ENCODE measurements at regions not wholly inside any gene's neighbourhood (a gene's known extent, or its start where the extent isn't known, plus 50 kb on each side); places are given as distances from the start of the nearest gene placed in this dataset.

DNA sequence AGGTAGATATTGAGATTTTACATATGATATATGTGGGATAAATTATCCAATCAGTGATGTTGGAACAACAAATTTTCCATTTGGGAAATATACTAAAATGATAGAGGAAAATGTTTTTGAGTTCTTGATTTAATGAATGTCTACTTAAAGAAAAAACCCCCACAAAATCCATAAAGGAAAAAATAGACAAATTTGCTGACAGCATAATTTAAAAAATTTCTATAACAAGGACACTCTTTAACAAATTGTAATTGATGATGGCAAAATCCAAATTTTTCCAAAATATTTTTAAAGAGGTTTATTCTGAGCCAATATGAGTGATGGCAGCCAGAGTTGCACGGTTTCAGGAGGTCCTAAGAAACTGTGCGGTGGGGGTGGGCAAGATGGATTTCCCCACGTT is 51.9 kb upstream of the RHOU start:
- intact Hi-C loops (cut with micrococcal nuclease; ENCODE audit: unreplicated experiment) = no loop called here
- H3K4me1 Mint-ChIP-seq (ENCODE audit: low read depth, unreplicated experiment) = no peaks in the 10 kb centered on the region
- H3K27ac Mint-ChIP-seq (ENCODE audit: unreplicated experiment) = no peak overlapping the region
- H3K4me3 Mint-ChIP-seq (ENCODE audit: low read depth, unreplicated experiment) = no peak overlapping the region
- TF ChIP-seq, protein P1, sequence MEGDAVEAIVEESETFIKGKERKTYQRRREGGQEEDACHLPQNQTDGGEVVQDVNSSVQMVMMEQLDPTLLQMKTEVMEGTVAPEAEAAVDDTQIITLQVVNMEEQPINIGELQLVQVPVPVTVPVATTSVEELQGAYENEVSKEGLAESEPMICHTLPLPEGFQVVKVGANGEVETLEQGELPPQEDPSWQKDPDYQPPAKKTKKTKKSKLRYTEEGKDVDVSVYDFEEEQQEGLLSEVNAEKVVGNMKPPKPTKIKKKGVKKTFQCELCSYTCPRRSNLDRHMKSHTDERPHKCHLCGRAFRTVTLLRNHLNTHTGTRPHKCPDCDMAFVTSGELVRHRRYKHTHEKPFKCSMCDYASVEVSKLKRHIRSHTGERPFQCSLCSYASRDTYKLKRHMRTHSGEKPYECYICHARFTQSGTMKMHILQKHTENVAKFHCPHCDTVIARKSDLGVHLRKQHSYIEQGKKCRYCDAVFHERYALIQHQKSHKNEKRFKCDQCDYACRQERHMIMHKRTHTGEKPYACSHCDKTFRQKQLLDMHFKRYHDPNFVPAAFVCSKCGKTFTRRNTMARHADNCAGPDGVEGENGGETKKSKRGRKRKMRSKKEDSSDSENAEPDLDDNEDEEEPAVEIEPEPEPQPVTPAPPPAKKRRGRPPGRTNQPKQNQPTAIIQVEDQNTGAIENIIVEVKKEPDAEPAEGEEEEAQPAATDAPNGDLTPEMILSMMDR (IDR thresholded peaks at IDR 0.05; ENCODE audit: unreplicated experiment) = no peak
- CTCF ChIA-PET = interaction anchor here (0.7 kb wide), 1 partner anchor 846 kb away, joined by 3 read pairs; no protein-coding TSS in a partner anchor
- peaks cover 31% of the 10 kb centered on the region for H3K27me3 Mint-ChIP-seq (ENCODE audit: unreplicated experiment)
- H3K9me3 Mint-ChIP-seq (ENCODE audit: low read depth, unreplicated experiment) = no peaks in the 10 kb centered on the region
- no peaks in the 10 kb centered on the region for H3K36me3 Mint-ChIP-seq (ENCODE audit: insufficient read depth, unreplicated experiment)
- BruUV-seq (replicated peaks) = no TSS peak
- DNase-seq = no peak

DNA sequence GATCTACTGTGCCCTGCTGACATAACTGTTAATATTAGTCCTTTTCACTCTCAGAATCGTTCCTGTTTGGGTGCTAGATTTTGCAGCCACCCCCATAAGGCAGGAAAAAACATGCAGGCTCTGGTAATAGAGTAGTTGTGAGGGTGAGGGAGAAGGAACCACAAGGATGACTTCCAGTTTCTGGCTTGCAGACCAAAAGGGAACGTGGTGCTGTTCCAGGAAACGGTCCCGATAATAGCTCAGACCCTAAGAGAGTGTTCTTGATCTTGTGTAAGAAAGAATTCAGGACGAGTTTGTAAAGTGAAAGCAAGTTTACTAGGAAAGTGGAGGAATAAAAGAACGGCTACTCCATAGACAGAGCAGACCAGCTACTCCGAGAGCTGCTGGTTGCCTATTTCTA is 50.7 kb upstream of the RHOU start:
- no TSS peak for BruUV-seq (replicated peaks)
- H3K4me1 Mint-ChIP-seq (ENCODE audit: low read depth, unreplicated experiment) = no peaks in the 10 kb centered on the region
- H3K9me3 Mint-ChIP-seq (ENCODE audit: low read depth, unreplicated experiment) = no peaks in the 10 kb centered on the region
- H3K4me3 Mint-ChIP-seq (ENCODE audit: low read depth, unreplicated experiment) = no peak overlapping the region
- no peak overlapping the region for H3K27ac Mint-ChIP-seq (ENCODE audit: unreplicated experiment)
- CTCF ChIA-PET = no interaction called here
- DNase-seq = no peak
- intact Hi-C loops (cut with micrococcal nuclease; ENCODE audit: unreplicated experiment) = no loop called here
- H3K36me3 Mint-ChIP-seq (ENCODE audit: insufficient read depth, unreplicated experiment) = no peaks in the 10 kb centered on the region
- peaks cover 43% of the 10 kb centered on the region for H3K27me3 Mint-ChIP-seq (ENCODE audit: unreplicated experiment)
- TF ChIP-seq, protein P1 (IDR thresholded peaks at IDR 0.05; ENCODE audit: unreplicated experiment) = no peak

DNA sequence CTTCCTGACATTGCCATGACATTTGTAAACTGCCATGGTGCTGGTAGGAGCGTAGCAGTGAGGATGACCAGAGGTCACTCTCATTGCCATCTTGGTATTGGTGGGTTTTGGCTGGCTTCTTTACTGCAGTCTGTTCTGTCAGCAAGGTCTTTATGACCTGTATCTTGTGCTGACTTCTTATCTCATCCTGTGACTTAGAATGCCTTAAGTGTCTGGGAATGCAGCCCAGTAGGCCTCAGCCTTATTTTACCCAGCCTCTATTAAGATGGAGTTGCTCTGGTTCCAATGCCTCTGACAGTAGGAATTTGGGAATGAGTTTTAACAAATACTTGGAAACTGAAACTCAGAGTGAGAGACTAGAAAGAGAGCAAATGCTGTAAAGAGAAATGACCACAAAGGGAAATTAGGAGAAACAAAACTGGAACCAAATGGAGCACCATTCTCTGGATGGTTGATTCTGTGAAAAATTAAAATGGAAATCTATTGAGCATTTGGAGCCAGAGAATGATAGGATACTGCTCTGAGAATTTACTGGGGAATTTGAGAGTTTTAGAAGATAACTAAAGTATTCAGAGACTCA is 50.1 kb upstream of the RHOU start:
- Mint-ChIP-seq H3K27ac (ENCODE audit: unreplicated experiment) (no peak overlapping the region), H3K4me3 (ENCODE audit: low read depth, unreplicated experiment) (no peak overlapping the region), H3K9me3 (ENCODE audit: low read depth, unreplicated experiment) (no peaks in the 10 kb centered on the region), H3K27me3 (ENCODE audit: unreplicated experiment) (peaks cover 43% of the 10 kb centered on the region), H3K4me1 (ENCODE audit: low read depth, unreplicated experiment) (no peaks in the 10 kb centered on the region), H3K36me3 (ENCODE audit: insufficient read depth, unreplicated experiment) (no peaks in the 10 kb centered on the region)
- TF ChIP-seq, protein P1 (IDR thresholded peaks at IDR 0.05; ENCODE audit: unreplicated experiment) = no peak
- BruUV-seq (replicated peaks) = no TSS peak
- DNase-seq = no peak
- intact Hi-C loops (cut with micrococcal nuclease; ENCODE audit: unreplicated experiment) = no loop called here
- CTCF ChIA-PET = no interaction called here

Data from Calu3 (cell line).